ENCODE measurements at regions not wholly inside any gene's neighbourhood (a gene's known extent, or its start where the extent isn't known, plus 50 kb on each side); places are given as distances from the start of the nearest gene placed in this dataset.

DNA sequence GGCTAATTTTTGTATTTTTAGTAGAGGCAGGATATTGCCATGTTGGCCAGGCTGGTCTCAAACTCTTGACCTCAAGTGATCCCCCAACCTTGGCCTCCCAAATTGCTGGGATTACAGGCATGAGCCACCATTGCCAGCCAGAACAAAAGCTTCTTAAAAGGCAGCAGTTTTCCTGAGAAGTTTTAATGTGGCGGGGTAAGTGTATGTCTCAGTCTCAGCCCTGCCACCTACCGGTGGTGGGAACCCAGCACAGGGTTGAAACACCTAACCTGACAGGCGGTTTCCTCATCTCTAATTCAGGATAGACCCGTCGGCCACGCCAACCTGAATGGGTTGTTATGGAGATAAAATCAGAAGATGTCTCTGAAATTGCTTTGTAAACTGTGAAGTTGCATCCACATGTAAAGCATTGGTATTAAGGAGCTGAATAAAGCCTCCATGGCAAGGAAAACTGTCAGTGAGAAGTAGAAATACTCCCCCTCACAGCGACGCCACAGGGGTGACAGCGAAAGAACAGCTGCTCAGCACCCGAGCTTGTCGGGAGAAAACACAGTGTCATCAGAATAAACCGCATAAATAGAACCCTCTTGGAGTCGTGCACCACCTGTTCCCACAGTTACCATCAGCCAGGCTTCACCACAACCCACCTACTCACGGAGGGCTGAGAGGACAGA lies 165.9 kb upstream of the NCAM1 start:
- CTCF ChIA-PET, result interaction anchor here (0.8 to 2.2 kb wide), 5 partner anchors 9 to 515 kb away, joined by 3 to 7 read pairs (median 3); no protein-coding TSS in a partner anchor
- TF ChIP-seq, protein P1, sequence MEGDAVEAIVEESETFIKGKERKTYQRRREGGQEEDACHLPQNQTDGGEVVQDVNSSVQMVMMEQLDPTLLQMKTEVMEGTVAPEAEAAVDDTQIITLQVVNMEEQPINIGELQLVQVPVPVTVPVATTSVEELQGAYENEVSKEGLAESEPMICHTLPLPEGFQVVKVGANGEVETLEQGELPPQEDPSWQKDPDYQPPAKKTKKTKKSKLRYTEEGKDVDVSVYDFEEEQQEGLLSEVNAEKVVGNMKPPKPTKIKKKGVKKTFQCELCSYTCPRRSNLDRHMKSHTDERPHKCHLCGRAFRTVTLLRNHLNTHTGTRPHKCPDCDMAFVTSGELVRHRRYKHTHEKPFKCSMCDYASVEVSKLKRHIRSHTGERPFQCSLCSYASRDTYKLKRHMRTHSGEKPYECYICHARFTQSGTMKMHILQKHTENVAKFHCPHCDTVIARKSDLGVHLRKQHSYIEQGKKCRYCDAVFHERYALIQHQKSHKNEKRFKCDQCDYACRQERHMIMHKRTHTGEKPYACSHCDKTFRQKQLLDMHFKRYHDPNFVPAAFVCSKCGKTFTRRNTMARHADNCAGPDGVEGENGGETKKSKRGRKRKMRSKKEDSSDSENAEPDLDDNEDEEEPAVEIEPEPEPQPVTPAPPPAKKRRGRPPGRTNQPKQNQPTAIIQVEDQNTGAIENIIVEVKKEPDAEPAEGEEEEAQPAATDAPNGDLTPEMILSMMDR (IDR thresholded peaks at IDR 0.05; ENCODE audit: low read depth, low read length), result peak; percentile 51
- POLR2A ChIA-PET, result no interaction called here
- H3K4me3 ChIP-seq (ENCODE audit: low read depth, low read length), result no peak overlapping the region
- H3K9me3 ChIP-seq (ENCODE audit: control insufficient read depth, insufficient read depth, low read length), result no peaks in the 10 kb centered on the region
- DNase-seq (ENCODE audit: low read depth, low spot score), result no peak
- H3K27me3 ChIP-seq (ENCODE audit: control insufficient read depth, insufficient read depth, low read length), result no peaks in the 10 kb centered on the region
- H3K27ac ChIP-seq (ENCODE audit: low read depth, low read length), result no peak overlapping the region

DNA sequence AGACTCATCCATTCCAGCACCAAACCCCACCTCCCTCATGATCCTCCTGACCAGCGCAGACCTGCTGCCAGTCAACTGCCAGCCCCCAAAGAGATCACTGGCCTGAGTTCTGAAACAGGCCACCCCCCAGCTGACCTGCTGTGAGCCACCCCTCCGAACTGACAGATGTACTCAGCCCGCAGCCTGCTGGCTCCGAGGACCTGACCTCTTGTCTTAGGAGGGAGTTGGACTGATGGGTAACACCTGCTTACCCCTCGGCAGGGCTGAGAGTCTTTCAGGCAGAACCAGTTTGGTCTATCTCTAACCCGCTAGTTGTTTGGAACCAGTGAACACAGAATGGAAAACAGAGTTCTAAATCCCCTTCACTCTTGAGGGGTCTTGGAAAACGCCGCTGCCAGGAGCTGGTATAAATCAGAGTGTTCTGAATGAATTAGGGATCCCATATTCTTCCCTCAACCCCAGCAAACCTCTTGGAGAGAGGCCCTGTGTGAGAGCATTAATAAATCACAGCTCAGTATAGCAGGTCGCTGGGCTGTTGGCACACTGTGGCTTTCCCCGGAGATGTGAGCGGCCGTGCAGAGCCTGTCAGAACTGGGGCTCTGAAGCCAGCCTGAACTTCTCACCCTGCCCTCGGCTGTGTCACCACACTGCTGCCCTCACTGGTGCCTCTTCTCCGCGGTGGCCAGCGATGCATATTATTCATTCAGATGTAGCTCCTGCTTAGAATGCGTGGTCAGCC lies 165.1 kb upstream of the NCAM1 start:
- ChIA-PET CTCF (interaction anchor here (1.9 to 2.2 kb wide), 2 partner anchors 208 to 516 kb away, joined by 4 to 7 read pairs; no protein-coding TSS in a partner anchor), POLR2A (no interaction called here)
- H3K9me3 ChIP-seq (ENCODE audit: control insufficient read depth, insufficient read depth, low read length), result no peaks in the 10 kb centered on the region
- H3K27me3 ChIP-seq (ENCODE audit: control insufficient read depth, insufficient read depth, low read length), result no peaks in the 10 kb centered on the region
- TF ChIP-seq, protein P1 (IDR thresholded peaks at IDR 0.05; ENCODE audit: low read depth, low read length), result no peak
- DNase-seq (ENCODE audit: low read depth, low spot score), result no peak
- H3K27ac ChIP-seq (ENCODE audit: low read depth, low read length), result no peak overlapping the region
- H3K4me3 ChIP-seq (ENCODE audit: low read depth, low read length), result no peak overlapping the region

DNA sequence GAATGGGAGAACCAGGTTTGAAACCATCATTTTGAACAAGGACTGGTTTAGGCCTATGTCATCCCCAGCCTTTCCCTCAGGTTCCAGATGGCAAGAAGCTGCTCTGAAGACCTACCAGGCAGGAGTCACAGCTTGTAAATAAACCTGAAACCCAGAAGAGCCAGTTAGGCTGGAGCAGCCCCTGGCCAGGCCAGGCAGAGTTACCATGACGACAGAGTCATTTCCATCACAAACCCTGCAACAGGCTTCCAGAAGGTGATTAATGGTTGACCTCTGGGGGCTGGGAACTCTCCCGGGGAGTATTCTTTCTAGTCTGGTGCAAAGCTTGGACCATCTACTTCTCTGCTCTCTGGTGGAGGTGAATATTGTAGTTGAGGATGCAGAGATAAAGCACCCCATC lies 164.1 kb upstream of the NCAM1 start:
- no peaks in the 10 kb centered on the region for H3K9me3 ChIP-seq (ENCODE audit: control insufficient read depth, insufficient read depth, low read length)
- TF ChIP-seq, protein P1 (IDR thresholded peaks at IDR 0.05; ENCODE audit: low read depth, low read length), result no peak
- no peak for DNase-seq (ENCODE audit: low read depth, low spot score)
- ChIA-PET CTCF (no interaction called here), POLR2A (no interaction called here)
- no peak overlapping the region for H3K4me3 ChIP-seq (ENCODE audit: low read depth, low read length)
- no peaks in the 10 kb centered on the region for H3K27me3 ChIP-seq (ENCODE audit: control insufficient read depth, insufficient read depth, low read length)
- no peak overlapping the region for H3K27ac ChIP-seq (ENCODE audit: low read depth, low read length)

DNA sequence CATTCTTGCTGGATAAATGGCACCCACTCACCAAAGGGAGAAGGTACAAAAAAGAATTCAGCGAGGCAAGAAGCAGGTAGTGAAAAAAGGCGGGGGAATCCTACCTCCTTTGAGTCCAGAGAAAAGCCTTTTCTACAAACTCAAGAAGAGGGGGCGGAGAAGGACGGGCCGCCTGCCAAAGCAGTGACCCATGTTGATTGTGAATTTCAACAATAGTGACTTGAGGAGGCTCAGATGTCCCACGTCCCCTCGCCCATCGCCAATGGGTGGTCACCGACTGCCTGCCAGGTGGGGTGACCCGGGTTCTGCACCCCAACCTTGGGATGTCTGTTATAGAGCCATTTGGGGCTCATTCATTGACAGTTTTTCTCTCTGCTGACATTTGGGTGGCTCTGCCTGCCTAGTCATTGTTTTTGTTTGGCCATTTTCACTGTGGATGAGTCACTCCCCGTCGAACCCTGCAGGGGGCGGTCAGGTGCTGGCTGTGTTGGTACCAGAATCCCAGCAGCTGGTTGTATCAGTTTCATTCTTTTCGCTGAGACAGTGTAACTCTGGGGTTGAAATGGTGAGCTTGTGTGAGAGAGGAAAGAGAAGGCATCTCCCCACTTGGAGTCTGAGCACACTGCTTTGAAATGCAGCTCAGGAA lies 163.4 kb upstream of the NCAM1 start:
- H3K9me3 ChIP-seq (ENCODE audit: control insufficient read depth, insufficient read depth, low read length), result no peaks in the 10 kb centered on the region
- ChIA-PET POLR2A (no interaction called here), CTCF (interaction anchor here (1.1 kb wide), 1 partner anchor 489 kb away, joined by 3 read pairs; no protein-coding TSS in a partner anchor)
- DNase-seq (ENCODE audit: low read depth, low spot score), result no peak
- TF ChIP-seq, protein P1 (IDR thresholded peaks at IDR 0.05; ENCODE audit: low read depth, low read length), result 0 out of 2 replicates have a peak, but pooled peaks have one; percentile 12
- no peak overlapping the region for H3K27ac ChIP-seq (ENCODE audit: low read depth, low read length)
- no peak overlapping the region for H3K4me3 ChIP-seq (ENCODE audit: low read depth, low read length)
- no peaks in the 10 kb centered on the region for H3K27me3 ChIP-seq (ENCODE audit: control insufficient read depth, insufficient read depth, low read length)

All from AG04450 (cell line).